ENCODE measurements at regions not wholly inside any gene's neighbourhood (a gene's known extent, or its start where the extent isn't known, plus 50 kb on each side); places are given as distances from the start of the nearest gene placed in this dataset.

- TF ChIP-seq BRCA1 (IDR thresholded peaks at IDR 0.05; ENCODE audit: low read depth, low read length) = no peak
- TF ChIP-seq ZSCAN29 (IDR thresholded peaks at IDR 0.05) = no peak
- TF ChIP-seq CTCF (IDR thresholded peaks at IDR 0.05 in 2 of 3, conservative IDR thresholded peaks at IDR 0.05 in 1 of 3; ENCODE audit: control insufficient read depth in 2 of 3, extremely low read depth in 1 of 3, insufficient read depth in 1 of 3, low read depth in 3 of 3, low read length in 3 of 3) = no peak
- TF ChIP-seq SIX5 (IDR thresholded peaks at IDR 0.05; ENCODE audit: low read depth, low read length, severe bottlenecking) = no peak
- TF ChIP-seq RAD21 (IDR thresholded peaks at IDR 0.05; ENCODE audit: insufficient read depth, low read depth, low read length) = no peak
- no peak for TF ChIP-seq RAD51 (IDR thresholded peaks at IDR 0.05)
- no peak for TF ChIP-seq TCF12 (IDR thresholded peaks at IDR 0.05; ENCODE audit: low read depth, low read length)
- TF ChIP-seq EGR1 (IDR thresholded peaks at IDR 0.05; ENCODE audit: borderline replicate concordance in 1 of 2, low read depth in 2 of 2, low read length in 2 of 2) = no peak
- no peak for TF ChIP-seq ESRRA (IDR thresholded peaks at IDR 0.05; ENCODE audit: low read length)
- no peak for TF ChIP-seq NR2C1 (IDR thresholded peaks at IDR 0.05)
- no peak for TF ChIP-seq MYC (IDR thresholded peaks at IDR 0.05; ENCODE audit: insufficient read depth, insufficient read length, insufficient replicate concordance, low read length, severe bottlenecking)
- no peak for TF ChIP-seq DPF2 (IDR thresholded peaks at IDR 0.05)
- TF ChIP-seq REST (IDR thresholded peaks at IDR 0.05; ENCODE audit: low read depth, low read length) = no peak
- no peak for TF ChIP-seq SUPT20H (IDR thresholded peaks at IDR 0.05; ENCODE audit: borderline replicate concordance, control insufficient read depth, low read depth, low read length)
Measured at GRCh38 chr18:73973972-73974371, 173.7 kb downstream of the FBXO15 start.
